Activated T-cell treated with anti-CD3 and anti-CD28 coated beads, Interleukin-2, amount 50 U/mL, for 24 hours (primary cell): ENCODE measurements at regions not wholly inside any gene's neighbourhood (a gene's known extent, or its start where the extent isn't known, plus 50 kb on each side); places are given as distances from the start of the nearest gene placed in this dataset.
A peak's percentile ranks its signal among the peaks of the same experiment; 100 is the strongest.
"Not testable (repeated sequence)": the region's sequence is repeated elsewhere in the genome, so short reads cannot be mapped to it uniquely, and the experiment has no call there.

Experiments
- DNase-seq: peaks from one replicate; pipeline ENCODE4 v3.0.0-alpha.2; 2020
- H3K27ac Mint-ChIP-seq: 2 replicates; pipeline ENCODE4 v1.8.0; 2020; ENCODE audit warnings: mild to moderate bottlenecking, mixed read lengths
- H3K27me3 Mint-ChIP-seq: 2 replicates; pipeline ENCODE4 v1.8.0; 2020; ENCODE audit warnings: mixed read lengths
- H3K36me3 Mint-ChIP-seq: 2 replicates; pipeline ENCODE4 v1.8.0; 2020; ENCODE audit warnings: low read depth, mixed read lengths
- H3K4me1 Mint-ChIP-seq: 2 replicates; pipeline ENCODE4 v1.8.0; 2020; ENCODE audit warnings: low read depth, mixed read lengths
- H3K4me3 Mint-ChIP-seq: 2 replicates; pipeline ENCODE4 v1.8.0; 2020; ENCODE audit warnings: mild to moderate bottlenecking, moderate library complexity, mixed read lengths
- H3K9me3 Mint-ChIP-seq: 2 replicates; pipeline ENCODE4 v1.8.0; 2020; ENCODE audit warnings: mixed read lengths

DNA sequence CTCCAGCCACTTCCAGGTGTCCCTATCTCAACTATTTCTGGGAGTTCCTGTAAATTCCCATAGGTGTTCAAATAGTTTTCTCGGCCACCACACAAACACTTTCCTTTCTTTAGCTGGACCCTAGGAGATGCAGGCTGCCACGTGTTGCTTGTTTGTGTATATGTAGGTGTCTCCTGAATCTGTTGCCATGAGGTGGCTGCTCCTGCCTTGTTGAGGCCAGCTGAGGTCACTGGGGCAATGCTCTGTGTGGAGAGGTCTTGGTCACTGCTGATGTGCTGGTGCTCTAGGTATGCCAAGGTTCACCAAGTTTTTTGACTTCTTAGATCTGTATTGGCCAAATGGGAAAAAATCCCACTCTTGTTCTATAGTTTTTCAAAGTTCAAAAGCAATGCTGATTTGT lies 132.5 kb upstream of the CHD1 start:
- Mint-ChIP-seq H3K4me1 (peaks cover 7% of the 10 kb centered on the region), H3K4me3 (no peak overlapping the region), H3K9me3 (no peaks in the 10 kb centered on the region), H3K27ac (no peak overlapping the region), H3K36me3 (no peaks in the 10 kb centered on the region), H3K27me3 (no peaks in the 10 kb centered on the region)
- no peak for DNase-seq

DNA sequence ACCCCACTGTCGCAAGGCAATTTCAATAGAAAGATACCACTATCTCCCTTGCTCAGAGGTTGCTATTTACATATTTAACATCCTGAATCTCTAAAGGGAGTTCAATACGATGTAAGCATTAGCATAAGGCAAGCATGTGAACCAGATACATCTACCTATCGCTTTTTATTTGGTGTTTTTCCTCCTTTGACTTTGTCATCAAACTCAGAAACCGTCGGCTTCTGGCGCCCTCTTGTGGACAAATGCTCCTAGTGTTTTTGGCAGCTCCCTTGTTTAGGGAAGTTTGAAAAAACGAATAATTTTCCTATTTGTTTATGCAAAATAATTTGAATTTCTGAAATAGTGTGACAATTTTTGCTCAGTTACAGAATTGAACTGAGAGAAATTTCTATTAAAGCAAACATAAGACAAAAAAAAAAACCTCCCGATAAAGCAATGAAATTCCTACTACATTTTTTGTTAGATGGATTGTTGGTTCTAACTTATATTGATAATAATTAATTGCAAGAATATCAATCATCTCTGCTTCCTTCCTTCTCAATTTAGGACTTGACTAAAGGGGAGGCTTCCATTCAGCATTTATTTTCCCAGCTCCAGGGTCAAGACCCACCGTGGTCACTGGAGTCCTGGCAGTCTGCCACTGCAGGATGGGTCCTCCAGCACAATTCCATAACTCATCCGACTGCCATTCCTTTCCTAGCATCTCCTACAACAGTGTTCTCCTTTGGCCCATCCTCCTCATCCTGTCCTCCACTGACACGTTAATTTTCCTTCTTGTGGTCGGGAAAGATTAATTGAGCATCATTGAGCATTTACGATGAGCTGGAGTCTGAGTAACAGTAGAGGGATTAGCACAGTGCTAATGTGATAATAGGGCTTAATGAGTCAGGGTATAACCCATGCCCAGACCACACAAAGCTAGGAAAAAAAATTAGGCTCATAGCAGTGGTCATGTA lies 131.8 kb upstream of the CHD1 start:
- H3K4me3 Mint-ChIP-seq: no peak overlapping the region

DNA sequence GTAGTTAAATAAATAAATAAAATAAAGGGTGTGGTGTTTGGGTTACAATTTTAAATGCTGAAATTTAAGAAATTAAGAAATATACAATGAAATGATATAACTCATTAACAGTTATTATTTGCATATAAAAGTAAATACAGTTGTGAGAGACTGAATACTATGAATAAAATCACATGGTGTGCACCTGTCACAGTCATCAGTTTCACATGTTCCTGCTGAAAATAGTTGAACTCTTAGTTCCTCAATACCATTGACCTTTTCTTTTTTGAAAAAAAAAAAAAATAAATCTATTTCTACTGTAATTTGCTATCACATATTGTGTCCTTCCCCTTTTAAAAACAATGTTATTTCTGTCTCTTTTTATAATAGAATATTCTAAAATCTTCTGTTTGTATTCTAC lies 130.9 kb upstream of the CHD1 start:
- Mint-ChIP-seq H3K4me3 (no peak overlapping the region), H3K27me3 (no peaks in the 10 kb centered on the region), H3K9me3 (no peaks in the 10 kb centered on the region), H3K4me1 (peaks cover 13% of the 10 kb centered on the region), H3K36me3 (no peaks in the 10 kb centered on the region), H3K27ac (no peak overlapping the region)
- DNase-seq: no peak

More for the DNA sequence above, 131.8 kb upstream of the CHD1 start:
- no peak overlapping the region for H3K27ac Mint-ChIP-seq
- peaks cover 9% of the 10 kb centered on the region for H3K4me1 Mint-ChIP-seq
- no peaks in the 10 kb centered on the region for H3K9me3 Mint-ChIP-seq
- no peaks in the 10 kb centered on the region for H3K27me3 Mint-ChIP-seq
- H3K36me3 Mint-ChIP-seq: no peaks in the 10 kb centered on the region
- peak; percentile 85 for DNase-seq

DNA sequence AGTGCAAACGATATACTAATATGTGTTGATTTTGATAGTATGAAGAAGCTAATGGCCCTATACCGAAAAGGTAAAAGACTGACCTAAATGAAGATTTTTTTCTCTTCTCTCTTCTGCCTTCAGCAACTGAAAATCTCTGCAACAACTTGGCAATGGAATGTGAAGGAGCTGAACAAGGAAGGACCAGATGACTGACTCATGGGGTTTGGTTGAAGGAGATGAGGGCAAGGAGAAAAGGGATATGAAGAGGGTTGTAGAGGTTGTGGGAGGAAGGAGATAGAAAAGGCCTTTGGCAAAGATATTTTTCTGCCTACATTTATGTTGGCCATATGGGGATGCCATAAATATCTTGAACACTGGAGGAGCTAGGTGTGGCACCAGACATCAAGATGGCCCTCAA lies 129.7 kb upstream of the CHD1 start:
- Mint-ChIP-seq H3K4me1 (peaks cover 15% of the 10 kb centered on the region), H3K9me3 (no peaks in the 10 kb centered on the region), H3K27me3 (no peaks in the 10 kb centered on the region), H3K4me3 (no peak overlapping the region), H3K36me3 (no peaks in the 10 kb centered on the region), H3K27ac (no peak overlapping the region)
- no peak for DNase-seq

DNA sequence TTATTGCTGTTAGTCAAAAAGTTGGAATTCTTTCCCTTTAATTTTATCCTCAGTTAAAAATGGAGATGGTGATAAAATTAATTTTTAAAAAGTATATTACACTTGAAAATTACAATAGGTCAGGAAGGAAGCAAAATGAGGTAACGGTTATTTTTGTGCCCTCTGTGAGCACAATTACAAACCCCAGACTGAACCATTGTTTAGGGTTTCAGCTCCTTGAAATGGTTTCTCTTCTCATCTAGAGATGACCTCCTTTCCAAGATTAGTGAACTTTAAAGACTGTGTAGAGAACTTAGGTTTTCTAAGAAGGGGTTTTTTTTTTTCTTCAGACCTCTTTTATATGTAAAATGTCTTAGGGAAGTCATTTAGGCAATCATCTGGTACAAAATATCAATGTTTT lies 126.2 kb upstream of the CHD1 start:
- Mint-ChIP-seq H3K4me1 (peaks cover 8% of the 10 kb centered on the region), H3K4me3 (no peak overlapping the region), H3K36me3 (no peaks in the 10 kb centered on the region), H3K27ac (peak overlapping the region; percentile 18), H3K27me3 (no peaks in the 10 kb centered on the region), H3K9me3 (no peaks in the 10 kb centered on the region)
- no peak for DNase-seq

DNA sequence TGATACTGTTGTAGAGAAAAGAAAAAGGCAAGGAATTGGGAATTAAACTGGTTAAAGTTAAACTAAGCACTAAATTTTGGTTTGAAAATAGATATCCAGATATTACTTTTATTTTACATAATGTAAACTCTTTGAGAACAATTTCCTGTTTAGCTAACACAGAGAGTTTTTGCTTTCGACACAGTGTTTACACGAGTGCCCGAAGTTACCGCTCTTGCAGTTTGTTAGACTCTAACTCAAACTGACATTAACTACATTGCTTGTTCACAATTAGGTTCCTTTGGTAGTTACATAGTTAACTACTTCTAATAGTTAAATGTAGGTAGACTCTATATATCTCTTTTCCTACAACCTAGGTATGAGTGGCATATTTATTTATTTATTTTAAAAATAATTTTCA lies 117.1 kb upstream of the CHD1 start:
- Mint-ChIP-seq H3K4me1 (peaks cover 7% of the 10 kb centered on the region), H3K36me3 (peaks cover 3% of the 10 kb centered on the region), H3K27me3 (no peaks in the 10 kb centered on the region), H3K9me3 (peaks cover 19% of the 10 kb centered on the region), H3K27ac (no peak overlapping the region), H3K4me3 (no peak overlapping the region)
- no peak for DNase-seq

DNA sequence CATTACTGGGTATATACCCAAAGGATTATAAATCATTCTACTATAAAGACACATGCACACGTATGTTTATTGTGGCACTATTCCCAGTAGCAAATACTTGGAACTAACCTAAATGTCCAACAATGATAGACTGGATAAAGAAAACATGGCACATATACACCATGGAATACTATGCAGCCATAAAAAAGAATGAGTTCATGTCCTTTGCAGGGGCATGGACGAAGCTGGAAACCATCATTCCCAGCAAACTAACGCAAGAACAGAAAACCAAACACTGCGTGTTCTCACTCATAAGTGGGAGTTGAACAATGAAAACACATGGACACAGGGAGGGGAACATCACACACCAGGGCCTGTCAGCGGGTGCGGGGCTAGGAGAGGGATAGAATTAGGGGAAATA lies 114.5 kb upstream of the CHD1 start:
- H3K27ac Mint-ChIP-seq, DNase-seq, H3K4me3 Mint-ChIP-seq, H3K27me3 Mint-ChIP-seq: not testable (repeated sequence)
- H3K4me1 Mint-ChIP-seq: peaks cover 16% of the 10 kb centered on the region
- peaks cover 41% of the 10 kb centered on the region for H3K9me3 Mint-ChIP-seq
- peaks cover 24% of the 10 kb centered on the region for H3K36me3 Mint-ChIP-seq

DNA sequence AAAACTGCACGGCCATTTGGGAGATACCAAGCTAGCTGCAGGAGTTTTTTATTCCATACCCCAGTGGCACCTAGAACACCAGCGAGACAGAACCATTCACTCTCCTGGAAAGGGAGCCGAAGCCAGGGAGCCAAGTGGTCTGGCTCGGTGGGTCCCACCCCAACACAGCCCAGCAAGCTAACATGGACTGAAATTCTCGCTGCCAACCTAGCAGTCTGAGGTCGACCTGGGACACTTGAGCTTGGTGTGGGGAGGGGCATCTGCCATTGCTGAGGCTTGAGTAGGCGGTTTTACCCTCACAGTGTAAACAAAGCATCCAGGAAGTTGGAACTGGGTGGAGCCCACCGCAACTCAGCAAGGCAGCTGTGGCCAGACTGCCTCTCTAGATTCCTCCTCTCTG lies 108.9 kb upstream of the CHD1 start:
- Mint-ChIP-seq H3K9me3 (peaks cover 46% of the 10 kb centered on the region), H3K4me1 (peaks cover 54% of the 10 kb centered on the region)
- DNase-seq: peak; percentile 36

DNA sequence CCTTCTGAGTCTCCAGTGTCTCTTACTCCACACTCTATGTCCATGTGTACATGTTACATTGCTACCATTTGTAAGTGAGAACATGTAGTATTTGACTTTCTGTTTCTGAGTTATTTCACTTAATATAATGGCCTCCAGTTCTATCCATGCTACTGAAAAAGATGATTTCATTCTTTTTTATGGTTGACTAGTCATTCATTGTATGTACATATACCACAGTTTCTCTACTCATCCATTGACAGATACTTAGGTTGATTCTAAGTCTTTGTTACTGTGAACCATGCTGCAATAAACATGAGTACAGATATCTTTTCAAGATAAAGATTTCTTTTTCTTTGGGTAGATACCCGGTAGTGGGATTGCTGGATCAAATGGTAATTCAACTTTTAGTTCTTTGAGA lies 107.1 kb upstream of the CHD1 start:
- no peak overlapping the region for H3K27ac Mint-ChIP-seq
- H3K4me1 Mint-ChIP-seq: peaks cover 71% of the 10 kb centered on the region
- H3K27me3 Mint-ChIP-seq: no peaks in the 10 kb centered on the region
- peaks cover 29% of the 10 kb centered on the region for H3K36me3 Mint-ChIP-seq
- no peak for DNase-seq
- H3K4me3 Mint-ChIP-seq: no peak overlapping the region
- H3K9me3 Mint-ChIP-seq: peaks cover 29% of the 10 kb centered on the region

More for the DNA sequence above, 108.9 kb upstream of the CHD1 start:
- H3K36me3 Mint-ChIP-seq: peaks cover 32% of the 10 kb centered on the region
- H3K4me3 Mint-ChIP-seq: no peak overlapping the region
- H3K27me3 Mint-ChIP-seq: no peaks in the 10 kb centered on the region
- H3K27ac Mint-ChIP-seq: peak overlapping the region; percentile 71

DNA sequence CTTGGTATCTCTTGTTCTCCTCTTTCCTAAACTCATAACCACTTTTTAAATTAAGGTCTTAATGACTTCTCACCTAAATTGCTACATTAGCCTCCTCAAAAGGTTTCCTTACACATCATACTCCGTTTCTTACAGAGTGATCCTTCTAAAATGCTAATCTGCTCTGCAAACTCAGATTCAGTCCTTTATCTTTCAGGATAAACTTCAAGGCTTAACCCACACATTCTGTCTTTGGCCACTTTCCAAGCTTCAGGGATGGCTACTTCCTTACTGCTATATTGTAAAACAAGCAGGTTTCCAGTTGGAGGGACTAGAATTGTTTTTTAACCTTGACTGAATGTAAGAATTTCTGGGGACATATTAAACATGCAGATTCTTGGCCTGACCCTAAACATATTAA lies 105.5 kb upstream of the CHD1 start:
- no peak for DNase-seq
- H3K9me3 Mint-ChIP-seq: peaks cover 17% of the 10 kb centered on the region
- peaks cover 18% of the 10 kb centered on the region for H3K36me3 Mint-ChIP-seq
- H3K27ac Mint-ChIP-seq: peak overlapping the region; percentile 66
- no peaks in the 10 kb centered on the region for H3K27me3 Mint-ChIP-seq
- no peak overlapping the region for H3K4me3 Mint-ChIP-seq
- peaks cover 77% of the 10 kb centered on the region for H3K4me1 Mint-ChIP-seq

DNA sequence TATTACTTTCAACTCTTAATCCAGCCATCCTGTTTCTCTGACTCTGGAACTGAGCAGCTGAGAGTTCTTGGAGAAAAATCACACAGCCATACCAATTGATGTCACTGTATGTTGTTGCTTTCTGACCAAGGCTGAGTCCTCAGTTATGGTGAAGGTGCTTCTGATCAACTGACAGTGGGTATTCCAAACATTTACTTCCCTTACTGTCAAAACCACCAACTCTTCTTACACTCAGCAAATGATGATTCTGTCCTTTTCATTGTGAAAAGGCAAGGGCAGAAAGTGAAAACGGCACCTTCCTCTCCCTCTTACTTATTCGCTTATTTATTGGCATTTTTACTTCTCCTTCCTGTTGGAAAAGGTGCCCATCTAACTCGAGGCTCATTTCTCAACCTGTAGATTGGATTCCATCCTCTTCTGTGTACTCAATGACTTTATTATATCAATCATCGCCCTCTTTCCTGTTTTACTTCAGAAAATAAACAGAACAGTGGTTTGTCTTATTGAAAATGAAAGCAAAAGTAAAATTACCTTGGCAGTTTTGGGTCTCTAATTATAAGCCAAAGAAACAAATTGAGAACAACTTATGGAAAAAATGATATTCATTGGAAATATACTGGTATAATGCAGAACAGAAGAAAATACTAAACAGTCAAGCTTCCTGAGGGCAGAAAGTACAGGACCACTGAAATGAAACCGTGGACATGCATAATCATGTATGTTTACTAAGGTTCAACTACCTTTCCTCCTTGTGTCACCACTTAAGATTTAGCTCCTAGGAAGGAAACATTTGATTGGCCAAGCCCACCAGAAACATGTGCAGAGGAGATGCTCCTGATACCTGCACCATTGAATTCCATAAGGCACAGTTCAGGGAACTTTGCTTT lies 104.5 kb upstream of the CHD1 start:
- Mint-ChIP-seq H3K27me3 (no peaks in the 10 kb centered on the region), H3K9me3 (peaks cover 6% of the 10 kb centered on the region), H3K4me1 (peaks cover 79% of the 10 kb centered on the region), H3K27ac (peak overlapping the region; percentile 90), H3K36me3 (peaks cover 8% of the 10 kb centered on the region), H3K4me3 (peak overlapping the region; percentile 71)
- DNase-seq: no peak

DNA sequence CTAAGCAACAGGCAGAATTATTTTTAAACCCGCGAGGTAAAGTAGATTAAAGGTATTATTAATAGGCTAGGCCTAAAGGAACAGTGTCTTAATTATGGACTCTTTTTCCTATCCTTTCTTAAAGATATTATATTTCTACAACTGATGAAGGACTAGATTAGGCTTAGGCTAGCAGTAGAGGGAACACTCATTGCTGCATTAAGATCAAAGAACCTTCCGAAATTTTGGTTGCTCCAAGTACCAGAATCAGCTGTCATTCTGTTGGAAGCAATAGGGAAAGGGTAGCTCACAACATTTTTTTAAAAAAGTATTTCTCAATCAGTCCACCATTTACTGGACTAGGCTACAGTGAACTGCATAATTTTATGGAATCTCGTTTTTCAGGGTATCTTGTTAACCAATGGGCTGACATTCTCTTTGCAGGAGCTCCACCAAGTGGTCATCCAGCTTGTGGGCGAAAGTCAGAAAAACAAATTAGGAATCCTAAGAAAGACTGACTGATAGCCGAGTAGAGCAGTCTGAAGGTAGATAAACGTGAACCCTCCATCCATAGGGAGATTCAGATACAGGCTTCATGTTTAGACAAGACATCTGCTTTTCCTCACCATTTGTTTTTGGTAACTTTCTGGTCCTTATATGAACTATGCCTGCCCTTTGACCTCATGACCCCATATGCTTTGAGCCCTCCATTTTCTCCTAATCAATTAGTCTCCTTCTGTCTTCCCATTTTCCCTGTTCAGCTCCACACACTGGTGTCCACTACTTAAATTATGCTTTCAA lies 103.6 kb upstream of the CHD1 start:
- DNase-seq: no peak
- Mint-ChIP-seq H3K4me3 (peak overlapping the region; percentile 71), H3K27me3 (no peaks in the 10 kb centered on the region), H3K4me1 (peaks cover 79% of the 10 kb centered on the region), H3K36me3 (peaks cover 5% of the 10 kb centered on the region), H3K9me3 (peaks cover 5% of the 10 kb centered on the region), H3K27ac (peak overlapping the region; percentile 90)

DNA sequence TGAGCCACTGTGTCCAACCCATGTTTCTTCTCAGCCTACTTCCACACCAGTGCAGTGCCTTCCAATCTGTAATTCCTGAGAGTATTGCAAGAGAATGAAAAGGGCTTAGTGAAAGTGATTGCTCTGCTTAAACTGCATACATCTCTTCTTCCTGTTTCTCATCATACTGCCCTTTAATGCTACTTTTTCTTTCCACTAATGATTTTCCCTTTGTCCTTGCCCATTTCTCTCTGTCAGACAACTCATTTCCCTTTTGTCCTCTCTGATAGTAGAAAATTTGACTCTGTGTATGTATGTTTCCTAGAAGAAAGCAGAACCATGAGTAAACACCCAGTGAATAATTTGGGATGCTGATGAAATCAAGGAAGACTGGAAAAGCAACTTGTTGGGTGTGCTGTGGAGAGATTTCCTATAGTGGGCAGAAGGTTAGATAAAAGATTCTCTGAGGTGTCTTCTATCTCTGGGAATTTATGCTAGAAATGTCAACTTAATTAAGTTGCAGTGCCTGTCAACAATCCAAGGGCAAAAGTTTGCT lies 102.2 kb upstream of the CHD1 start:
- Mint-ChIP-seq H3K4me1 (peaks cover 80% of the 10 kb centered on the region), H3K27ac (no peak overlapping the region), H3K9me3 (no peaks in the 10 kb centered on the region), H3K36me3 (peaks cover 2% of the 10 kb centered on the region), H3K27me3 (no peaks in the 10 kb centered on the region), H3K4me3 (no peak overlapping the region)
- DNase-seq: no peak

DNA sequence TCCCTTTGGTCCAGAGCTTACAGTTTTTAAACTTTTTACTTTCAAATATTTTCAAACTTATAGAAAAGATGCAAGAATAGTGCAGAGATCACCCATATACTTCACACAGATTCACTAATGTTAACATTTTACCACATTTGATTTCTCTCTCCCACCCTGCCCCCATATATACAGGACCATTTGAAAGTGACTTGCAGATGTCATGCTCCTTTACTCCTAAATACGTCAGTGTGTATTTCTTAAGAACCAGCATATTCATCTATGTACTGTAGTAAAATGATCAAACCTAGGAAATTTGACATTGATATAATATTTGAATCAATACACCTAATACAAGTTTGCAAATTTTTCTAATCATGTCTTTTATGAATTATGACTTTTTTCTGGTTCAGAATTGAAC lies 100.4 kb upstream of the CHD1 start:
- no peaks in the 10 kb centered on the region for H3K27me3 Mint-ChIP-seq
- H3K9me3 Mint-ChIP-seq: no peaks in the 10 kb centered on the region
- no peak for DNase-seq
- no peaks in the 10 kb centered on the region for H3K36me3 Mint-ChIP-seq
- H3K4me3 Mint-ChIP-seq: no peak overlapping the region
- no peak overlapping the region for H3K27ac Mint-ChIP-seq
- H3K4me1 Mint-ChIP-seq: peaks cover 74% of the 10 kb centered on the region
